ENCODE measurements at regions not wholly inside any gene's neighbourhood (a gene's known extent, or its start where the extent isn't known, plus 50 kb on each side); places are given as distances from the start of the nearest gene placed in this dataset.
"Not testable (repeated sequence)": the region's sequence is repeated elsewhere in the genome, so short reads cannot be mapped to it uniquely, and the experiment has no call there.

DNA sequence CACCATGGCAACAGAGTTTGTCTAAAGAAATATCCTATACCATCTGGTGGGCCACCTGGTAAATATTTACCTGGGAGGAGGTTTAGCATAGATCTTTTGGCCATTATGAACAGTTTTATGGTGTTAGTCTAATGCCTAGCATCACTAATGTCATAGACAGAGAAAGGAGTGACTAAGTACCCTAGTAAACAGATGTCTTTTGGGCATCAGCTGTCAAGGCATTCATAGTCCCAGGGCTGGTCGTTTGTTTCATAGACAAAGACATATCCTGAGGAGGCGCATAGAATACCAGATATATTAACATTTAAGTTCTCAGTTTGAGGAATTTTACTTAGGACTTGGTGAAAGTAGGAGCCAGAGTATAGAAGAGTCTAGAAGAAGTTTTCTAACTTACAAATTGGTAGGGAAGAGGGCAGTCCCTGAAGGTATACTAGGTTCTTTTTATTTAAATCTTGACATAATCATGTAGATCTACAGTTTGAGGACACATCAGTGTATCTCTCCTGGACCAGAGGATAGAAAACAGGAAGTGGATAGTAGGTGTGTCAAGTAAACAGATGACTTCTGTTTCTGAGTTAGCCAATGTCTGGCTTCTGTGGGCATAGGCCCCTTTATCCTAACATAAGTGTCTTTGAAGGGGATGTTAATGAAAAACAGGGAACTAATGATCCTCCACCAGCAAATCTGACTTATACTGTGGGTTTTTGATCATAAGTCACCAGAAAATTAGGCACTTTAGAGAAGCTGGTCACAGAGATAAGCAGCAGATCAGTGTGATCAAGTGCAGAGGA is 105.0 kb upstream of the PRSS3 start:
- no peak overlapping the region for H3K4me3 ChIP-seq (ENCODE audit: low read depth, low read length)
- TF ChIP-seq, protein P1, sequence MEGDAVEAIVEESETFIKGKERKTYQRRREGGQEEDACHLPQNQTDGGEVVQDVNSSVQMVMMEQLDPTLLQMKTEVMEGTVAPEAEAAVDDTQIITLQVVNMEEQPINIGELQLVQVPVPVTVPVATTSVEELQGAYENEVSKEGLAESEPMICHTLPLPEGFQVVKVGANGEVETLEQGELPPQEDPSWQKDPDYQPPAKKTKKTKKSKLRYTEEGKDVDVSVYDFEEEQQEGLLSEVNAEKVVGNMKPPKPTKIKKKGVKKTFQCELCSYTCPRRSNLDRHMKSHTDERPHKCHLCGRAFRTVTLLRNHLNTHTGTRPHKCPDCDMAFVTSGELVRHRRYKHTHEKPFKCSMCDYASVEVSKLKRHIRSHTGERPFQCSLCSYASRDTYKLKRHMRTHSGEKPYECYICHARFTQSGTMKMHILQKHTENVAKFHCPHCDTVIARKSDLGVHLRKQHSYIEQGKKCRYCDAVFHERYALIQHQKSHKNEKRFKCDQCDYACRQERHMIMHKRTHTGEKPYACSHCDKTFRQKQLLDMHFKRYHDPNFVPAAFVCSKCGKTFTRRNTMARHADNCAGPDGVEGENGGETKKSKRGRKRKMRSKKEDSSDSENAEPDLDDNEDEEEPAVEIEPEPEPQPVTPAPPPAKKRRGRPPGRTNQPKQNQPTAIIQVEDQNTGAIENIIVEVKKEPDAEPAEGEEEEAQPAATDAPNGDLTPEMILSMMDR (conservative IDR thresholded peaks at IDR 0.05; ENCODE audit: low read depth, low read length): no peak
- DNase-seq (ENCODE audit: low read depth): no peak

DNA sequence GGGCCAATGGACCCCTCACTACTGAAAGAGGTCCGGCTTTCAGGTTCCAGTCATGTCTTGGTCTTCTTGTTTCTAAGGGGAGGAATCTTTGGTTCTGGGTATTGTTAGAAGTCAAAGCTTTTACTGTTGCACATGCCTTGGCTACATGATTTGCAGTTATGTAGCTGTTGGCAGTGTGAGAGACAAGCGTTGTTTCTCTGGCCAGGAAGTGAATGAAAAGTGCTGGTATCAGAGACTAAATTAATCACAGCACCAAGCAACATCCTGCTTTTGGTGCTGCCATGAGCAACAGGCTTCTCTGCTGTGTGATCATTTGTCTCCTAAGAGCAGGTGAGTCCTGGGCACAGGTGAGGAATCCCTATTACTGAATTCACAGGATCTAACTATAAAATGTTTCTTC is 100.1 kb upstream of the PRSS3 start:
- no peak for DNase-seq (ENCODE audit: low read depth)
- H3K4me3 ChIP-seq (ENCODE audit: low read depth, low read length): no peak overlapping the region
- TF ChIP-seq, protein P1 (conservative IDR thresholded peaks at IDR 0.05; ENCODE audit: low read depth, low read length): no peak

DNA sequence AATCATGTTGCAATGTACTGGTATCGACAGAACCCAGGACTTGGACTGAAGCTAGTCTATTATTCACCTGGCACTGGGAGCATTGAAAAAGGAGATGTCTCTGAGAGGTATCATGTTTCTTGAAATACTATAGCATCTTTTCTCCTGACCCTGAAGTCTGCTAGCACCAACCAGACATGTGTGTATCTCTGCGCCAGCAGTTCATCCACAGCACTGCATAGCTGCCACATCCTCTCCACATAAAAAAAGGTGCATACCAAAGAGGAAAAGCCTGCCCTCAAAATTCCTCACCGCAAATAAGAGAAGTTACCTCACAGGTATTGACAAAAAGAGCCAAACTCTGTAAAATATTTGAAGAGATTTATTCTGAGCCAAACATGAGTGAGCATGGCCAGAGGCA is 99.5 kb upstream of the PRSS3 start:
- DNase-seq (ENCODE audit: low read depth): no peak
- TF ChIP-seq, protein P1 (conservative IDR thresholded peaks at IDR 0.05; ENCODE audit: low read depth, low read length): no peak
- H3K4me3 ChIP-seq (ENCODE audit: low read depth, low read length): no peak overlapping the region

DNA sequence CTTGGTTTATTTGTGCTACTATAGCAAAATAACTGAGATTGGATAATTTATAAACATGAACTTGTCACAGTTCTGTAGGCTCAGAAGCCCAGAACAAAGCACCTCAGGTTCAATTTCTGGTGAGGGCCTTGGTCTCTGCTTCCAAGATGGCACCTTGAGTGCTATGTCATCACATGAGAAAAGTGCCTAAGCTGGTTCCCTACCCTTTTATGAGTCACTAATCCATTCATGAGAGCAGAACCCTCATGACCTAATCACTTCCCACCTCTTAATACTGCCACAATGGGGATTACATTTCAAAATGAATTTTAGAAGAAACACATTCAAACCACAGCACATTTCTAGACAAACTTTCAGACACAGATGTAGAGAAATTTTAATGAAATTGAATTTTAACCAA is 98.2 kb upstream of the PRSS3 start:
- DNase-seq (ENCODE audit: low read depth): no peak
- H3K4me3 ChIP-seq (ENCODE audit: low read depth, low read length): no peak overlapping the region
- TF ChIP-seq, protein P1 (conservative IDR thresholded peaks at IDR 0.05; ENCODE audit: low read depth, low read length): no peak

DNA sequence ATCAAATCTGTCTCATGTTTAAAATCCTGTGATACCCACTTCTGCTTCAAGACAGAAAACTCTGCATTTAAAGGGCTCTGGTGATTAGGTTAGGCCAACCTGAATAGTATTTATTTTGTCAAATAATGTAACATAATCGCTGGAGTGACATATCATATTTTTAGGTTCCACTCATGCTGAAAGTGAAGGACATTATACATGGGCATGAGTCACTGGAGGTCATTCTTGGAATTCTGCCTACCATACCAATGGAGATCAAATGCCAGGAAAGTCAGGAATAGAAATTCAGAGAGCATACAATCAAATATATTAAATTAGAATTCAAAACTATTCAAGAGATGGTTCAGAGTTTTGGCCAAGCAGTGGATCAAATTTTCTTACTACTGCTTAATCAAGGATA is 97.1 kb upstream of the PRSS3 start:
- TF ChIP-seq, protein P1 (conservative IDR thresholded peaks at IDR 0.05; ENCODE audit: low read depth, low read length): no peak
- no peak overlapping the region for H3K4me3 ChIP-seq (ENCODE audit: low read depth, low read length)
- no peak for DNase-seq (ENCODE audit: low read depth)

DNA sequence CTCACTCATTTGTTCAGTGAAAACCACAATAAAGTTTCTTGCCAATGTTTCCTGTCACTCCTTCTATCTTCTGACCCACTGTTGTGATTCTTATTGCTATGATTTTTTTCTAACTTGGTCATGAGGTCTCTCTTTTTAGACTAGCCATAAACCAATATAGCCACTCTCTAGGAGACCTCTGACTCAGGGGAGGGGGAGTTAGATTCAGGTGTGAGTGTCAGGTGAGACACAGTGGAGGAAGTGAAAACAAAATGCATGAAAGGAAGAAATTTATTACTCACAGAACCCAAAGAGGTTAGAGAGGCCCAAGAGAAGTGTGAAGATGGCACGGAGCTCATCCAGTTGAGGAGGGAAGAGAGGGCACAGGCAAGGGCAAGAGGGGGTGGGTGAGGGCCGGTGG is 94.4 kb upstream of the PRSS3 start:
- not testable (repeated sequence) for DNase-seq (ENCODE audit: low read depth)

DNA sequence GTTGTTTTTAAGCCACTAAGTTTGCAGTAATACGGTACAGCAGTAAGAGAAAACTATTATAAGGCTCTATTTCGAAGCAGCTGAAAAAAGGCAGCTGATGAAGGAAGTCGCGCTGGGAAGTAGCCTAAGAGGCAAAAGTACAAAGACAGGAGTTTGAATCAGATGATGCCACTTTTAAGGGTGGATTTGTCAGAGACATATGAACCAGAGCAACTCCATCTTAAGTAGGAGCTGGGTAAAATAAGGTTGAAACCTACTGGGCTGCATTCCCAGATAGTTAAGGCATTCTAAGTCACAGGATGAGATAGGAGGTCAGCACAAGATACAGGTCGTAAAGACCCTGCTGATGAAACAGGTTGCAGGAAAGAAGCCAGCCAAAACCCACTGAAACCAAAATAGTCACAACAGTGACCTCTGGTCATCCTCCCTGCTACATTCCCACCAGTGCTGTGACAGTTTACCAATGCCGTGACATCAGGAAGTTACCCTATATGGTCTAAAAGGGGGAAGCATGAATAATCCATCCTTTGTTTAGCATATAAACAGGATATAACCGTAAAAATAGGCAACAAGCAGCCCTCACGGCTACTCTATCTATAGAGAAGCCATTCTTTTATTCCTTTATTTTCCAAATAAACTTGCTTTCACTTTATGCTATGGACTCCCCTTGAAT is 91.8 kb upstream of the PRSS3 start:
- DNase-seq (ENCODE audit: low read depth): no peak
- no peak overlapping the region for H3K4me3 ChIP-seq (ENCODE audit: low read depth, low read length)
- TF ChIP-seq, protein P1 (conservative IDR thresholded peaks at IDR 0.05; ENCODE audit: low read depth, low read length): no peak

More for the DNA sequence above, 94.4 kb upstream of the PRSS3 start:
- H3K4me3 ChIP-seq (ENCODE audit: low read depth, low read length): not testable (repeated sequence)

DNA sequence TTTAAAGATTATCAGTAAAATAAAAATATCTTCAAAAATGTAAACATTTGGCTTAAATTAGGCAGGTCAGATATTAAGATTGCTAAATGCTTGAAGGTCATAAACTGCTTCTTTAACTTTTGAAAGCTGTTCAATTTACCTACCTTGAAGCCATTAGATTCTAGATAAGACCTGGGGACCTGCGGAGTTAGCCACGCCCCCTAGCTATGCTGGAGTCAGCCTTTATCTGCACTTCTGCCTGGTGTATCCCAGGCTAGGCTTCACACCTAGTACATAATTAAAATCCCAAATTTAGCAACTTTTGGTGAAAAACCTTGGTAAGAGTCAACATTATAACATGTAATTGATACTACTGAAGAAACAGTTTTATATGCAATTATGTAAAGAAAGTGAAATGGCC is 89.9 kb upstream of the PRSS3 start:
- DNase-seq (ENCODE audit: low read depth): not testable (repeated sequence)

More for the DNA sequence above, 89.9 kb upstream of the PRSS3 start:
- H3K4me3 ChIP-seq (ENCODE audit: low read depth, low read length): not testable (repeated sequence)
